TTC549 (cell line): ENCODE measurements at regions not wholly inside any gene's neighbourhood (a gene's known extent, or its start where the extent isn't known, plus 50 kb on each side); places are given as distances from the start of the nearest gene placed in this dataset.
"Not testable (repeated sequence)": the region's sequence is repeated elsewhere in the genome, so short reads cannot be mapped to it uniquely, and the experiment has no call there.

ENCODE experiments used
- FAIRE-seq: peaks from 2 replicates; lab custom pipeline; 2012; peaks lifted over from hg19 to GRCh38; lab: Jason Lieb, UNC

GRCh38 chr14:85338895-85339294 is 191.0 kb upstream of the FLRT2 start:
- FAIRE-seq: no peak

- FAIRE-seq: no peak
Measured at GRCh38 chr14:85342858-85343607, 186.9 kb upstream of the FLRT2 start.

- no peak for FAIRE-seq
Measured at GRCh38 chr14:85344171-85344570, 185.8 kb upstream of the FLRT2 start.

GRCh38 chr14:85344847-85345570 is 184.9 kb upstream of the FLRT2 start:
- no peak for FAIRE-seq

- FAIRE-seq: no peak
Measured at GRCh38 chr14:85350667-85351066, 179.3 kb upstream of the FLRT2 start.

GRCh38 chr14:85352588-85352987 is 177.4 kb upstream of the FLRT2 start:
- not testable (repeated sequence) for FAIRE-seq

- FAIRE-seq: no peak
Measured at GRCh38 chr14:85357120-85357519, 172.8 kb upstream of the FLRT2 start.

- FAIRE-seq: no peak
Measured at GRCh38 chr14:85358136-85358785, 171.7 kb upstream of the FLRT2 start.

GRCh38 chr14:85359505-85359904 is 170.4 kb upstream of the FLRT2 start:
- no peak for FAIRE-seq

GRCh38 chr14:85363358-85363757 is 166.6 kb upstream of the FLRT2 start:
- FAIRE-seq: no peak

GRCh38 chr14:85366226-85366625 is 163.7 kb upstream of the FLRT2 start:
- no peak for FAIRE-seq

- no peak for FAIRE-seq
Measured at GRCh38 chr14:85380881-85381280, 149.1 kb upstream of the FLRT2 start.

GRCh38 chr14:85382341-85382740 is 147.6 kb upstream of the FLRT2 start:
- FAIRE-seq: no peak

GRCh38 chr14:85387181-85387580 is 142.8 kb upstream of the FLRT2 start:
- FAIRE-seq: no peak

GRCh38 chr14:85390236-85390635 is 139.7 kb upstream of the FLRT2 start:
- no peak for FAIRE-seq

GRCh38 chr14:85391455-85391854 is 138.5 kb upstream of the FLRT2 start:
- FAIRE-seq: no peak

- no peak for FAIRE-seq
Measured at GRCh38 chr14:85391892-85392291, 138.1 kb upstream of the FLRT2 start.

- FAIRE-seq: no peak
Measured at GRCh38 chr14:85399186-85399585, 130.8 kb upstream of the FLRT2 start.

GRCh38 chr14:85400678-85401077 is 129.3 kb upstream of the FLRT2 start:
- no peak for FAIRE-seq

- FAIRE-seq: no peak
Measured at GRCh38 chr14:85401384-85401783, 128.6 kb upstream of the FLRT2 start.

GRCh38 chr14:85402569-85403162 is 127.3 kb upstream of the FLRT2 start:
- no peak for FAIRE-seq

- FAIRE-seq: no peak
Measured at GRCh38 chr14:85409481-85410210, 120.3 kb upstream of the FLRT2 start.
